ENCODE measurements at regions not wholly inside any gene's neighbourhood (a gene's known extent, or its start where the extent isn't known, plus 50 kb on each side); places are given as distances from the start of the nearest gene placed in this dataset.

DNA sequence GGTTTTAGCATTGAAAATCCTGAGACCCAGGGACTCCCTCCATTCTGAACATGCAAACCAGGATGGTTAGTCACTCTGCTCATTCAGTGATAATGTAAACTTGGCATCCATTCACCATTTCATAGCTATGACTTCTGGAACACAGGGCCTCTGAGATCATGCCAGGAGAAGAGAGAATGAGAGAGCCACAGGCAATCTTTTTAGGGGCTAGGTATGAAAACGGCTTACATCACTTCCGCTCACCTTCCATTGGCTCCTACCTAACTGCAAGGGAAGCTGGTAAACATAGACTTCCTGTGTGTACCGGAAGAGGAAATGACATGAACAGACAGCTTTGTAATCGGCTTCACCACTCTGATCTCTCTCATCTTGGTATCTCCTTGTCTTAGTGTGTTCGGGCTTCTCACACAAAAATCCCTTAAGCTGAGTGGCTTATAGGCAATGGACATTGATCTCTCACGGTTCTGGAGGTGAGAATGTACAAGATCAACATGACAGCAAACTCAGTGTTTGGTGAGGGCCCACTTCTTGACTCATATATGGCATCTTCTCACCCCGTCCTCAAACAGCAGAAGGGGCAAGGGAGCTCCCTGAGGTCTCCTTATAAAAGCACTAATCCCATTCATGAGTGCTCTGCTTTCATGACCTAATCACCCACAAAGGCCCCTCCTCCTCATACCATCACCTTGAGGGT is 465.9 kb upstream of the TBX3 start:
- DNase-seq, result no peak

DNA sequence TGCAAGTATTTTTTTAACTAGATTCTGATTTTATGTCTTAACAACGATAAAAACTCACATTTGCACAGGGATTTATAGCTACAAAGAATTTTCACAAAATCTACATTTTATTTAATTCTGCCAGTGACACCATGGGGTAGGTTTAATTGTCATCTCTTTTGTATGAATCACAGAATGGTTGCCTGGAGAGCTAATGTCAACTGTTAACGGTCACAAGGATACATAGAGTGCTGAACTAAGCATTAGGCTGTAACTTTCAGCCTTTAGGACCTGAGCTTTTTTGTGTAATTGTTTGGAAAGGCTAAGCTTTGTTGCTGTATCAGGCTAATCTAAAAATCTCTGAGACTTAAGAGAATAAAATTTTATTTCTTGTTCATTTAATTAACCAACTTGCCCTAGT is 465.3 kb upstream of the TBX3 start:
- DNase-seq, result no peak

GRCh38 chr12:115147916-115148315 is 463.9 kb upstream of the TBX3 start:
- no peak for DNase-seq

DNA sequence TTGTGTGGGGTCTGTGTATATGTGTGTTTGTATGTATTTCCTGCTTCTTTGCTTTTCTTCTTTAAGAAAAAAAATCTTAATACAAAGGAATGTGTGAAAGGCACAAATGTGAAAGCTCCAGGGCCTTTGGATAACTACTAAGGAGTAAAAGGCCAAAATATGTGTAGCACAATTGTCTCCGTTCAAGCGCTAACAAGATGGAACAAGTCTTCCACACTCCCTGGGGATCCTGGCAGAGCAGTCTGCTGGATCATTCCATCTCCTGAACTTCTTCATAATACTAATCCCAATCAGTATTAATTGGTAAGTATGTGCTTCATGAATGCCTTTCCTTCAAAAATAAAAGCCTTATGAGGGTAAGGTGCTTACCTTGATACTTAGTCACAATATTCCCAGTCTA is 462.5 kb upstream of the TBX3 start:
- DNase-seq, result no peak

DNA sequence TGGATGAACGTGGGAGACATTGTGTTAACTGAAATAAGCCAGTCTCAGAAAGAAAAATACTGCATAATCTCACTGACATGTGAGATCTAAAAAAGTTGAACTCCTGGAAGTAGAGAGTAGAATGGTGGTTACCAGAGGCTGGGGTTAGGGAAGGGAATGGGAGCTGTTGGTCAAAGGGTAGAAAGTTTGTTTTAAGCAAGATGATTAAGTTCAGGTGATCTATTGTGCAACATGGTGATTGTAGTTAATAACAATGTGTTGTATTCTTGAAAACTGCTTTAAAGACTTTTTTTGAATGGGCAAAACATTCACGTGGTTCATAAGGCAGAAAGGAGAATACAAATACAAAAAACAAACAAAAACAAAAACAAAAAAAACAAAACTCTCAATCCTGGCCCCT is 460.4 kb upstream of the TBX3 start:
- no peak for DNase-seq

GRCh38 chr12:115140981-115141655 is 457.1 kb upstream of the TBX3 start:
- no peak for DNase-seq

- no peak for DNase-seq
These were observed 454.0 kb upstream of the TBX3 start for GRCh38 chr12:115137812-115138521.

- peak; percentile 67 for DNase-seq
These were observed 451.8 kb upstream of the TBX3 start for GRCh38 chr12:115135800-115136211.

DNA sequence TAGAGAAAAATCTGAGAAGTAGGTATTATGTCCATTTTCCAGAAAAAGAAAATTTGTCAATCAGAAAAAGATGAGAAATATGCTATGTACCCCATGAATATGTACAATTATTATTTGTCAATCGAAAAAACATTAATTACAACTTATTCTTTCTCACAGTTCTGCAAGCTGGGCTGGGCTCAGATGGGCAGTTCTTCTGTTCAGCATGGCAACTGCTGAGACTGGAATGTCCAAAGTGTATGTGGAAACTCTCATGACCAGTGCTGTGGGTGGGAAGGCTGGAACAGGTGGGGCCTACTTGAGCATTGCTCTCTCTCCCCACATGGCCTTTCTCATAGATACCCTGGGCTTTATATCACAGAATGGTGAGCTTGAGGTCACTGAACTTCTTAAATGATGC is 450.3 kb upstream of the TBX3 start:
- DNase-seq, result no peak

GRCh38 chr12:115132905-115133304 is 448.9 kb upstream of the TBX3 start:
- DNase-seq, result no peak

GRCh38 chr12:115132145-115132544 is 448.2 kb upstream of the TBX3 start:
- DNase-seq, result no peak

- DNase-seq, result no peak
These were observed 445.8 kb upstream of the TBX3 start for GRCh38 chr12:115129727-115130126.

- DNase-seq, result no peak
These were observed 437.1 kb upstream of the TBX3 start for GRCh38 chr12:115121053-115121452.

DNA sequence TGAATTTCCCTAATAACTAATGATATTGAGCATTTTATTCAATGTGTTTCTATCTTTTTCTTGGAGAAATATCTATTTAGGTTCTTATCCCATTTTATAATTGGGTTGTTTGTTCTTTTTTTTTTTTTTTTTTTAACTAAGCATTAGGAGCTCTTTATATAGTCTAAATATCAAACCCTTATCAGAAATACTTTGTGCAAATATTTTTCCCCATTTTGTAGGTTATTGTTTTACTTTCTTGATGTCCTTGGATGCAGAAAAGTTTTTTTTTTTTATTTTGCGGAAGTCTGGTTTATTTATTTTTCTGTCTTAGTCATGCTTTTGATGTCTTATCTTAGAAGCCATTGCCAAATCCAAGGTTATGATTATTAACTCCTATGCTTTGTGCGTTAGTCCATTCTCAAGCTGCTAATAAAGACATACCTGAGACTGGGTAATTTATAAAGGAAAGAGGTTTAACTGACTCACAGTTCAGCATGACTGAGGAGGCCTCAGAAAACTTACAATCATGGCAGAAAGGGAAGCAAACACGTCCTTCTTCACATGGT is 434.3 kb upstream of the TBX3 start:
- no peak for DNase-seq

- DNase-seq, result no peak
These were observed 430.2 kb upstream of the TBX3 start for GRCh38 chr12:115114140-115114539.

- DNase-seq, result no peak
These were observed 425.9 kb upstream of the TBX3 start for GRCh38 chr12:115109863-115110262.

- DNase-seq, result no peak
These were observed 424.4 kb upstream of the TBX3 start for GRCh38 chr12:115108129-115109100.

- no peak for DNase-seq
These were observed 420.2 kb upstream of the TBX3 start for GRCh38 chr12:115103884-115104883.

- no peak for DNase-seq
These were observed 418.5 kb upstream of the TBX3 start for GRCh38 chr12:115102450-115102849.

- no peak for DNase-seq
These were observed 417.5 kb upstream of the TBX3 start for GRCh38 chr12:115101520-115101919.

DNA sequence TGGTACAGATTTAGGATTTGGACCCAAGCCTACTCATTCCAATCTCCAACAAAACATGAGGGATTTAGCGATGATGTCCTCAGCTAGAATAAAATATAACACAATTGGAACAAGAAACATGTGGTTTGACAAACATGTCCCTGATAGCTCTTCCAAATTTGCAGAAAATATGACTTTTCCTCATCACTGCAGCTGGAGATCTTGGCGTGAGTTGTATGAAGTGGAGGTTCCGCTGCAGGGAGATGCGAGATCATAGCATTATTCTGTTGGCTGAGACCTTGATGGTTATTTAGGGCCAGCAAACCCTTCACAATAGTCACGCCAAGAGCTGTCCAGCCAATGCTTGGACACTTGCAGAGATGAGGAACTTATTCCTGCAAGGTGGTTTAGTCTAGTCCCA is 413.4 kb upstream of the TBX3 start:
- DNase-seq, result no peak

All from midbrain (tissue), 1 donor.